GM23338 (cell line): ENCODE measurements at regions not wholly inside any gene's neighbourhood (a gene's known extent, or its start where the extent isn't known, plus 50 kb on each side); places are given as distances from the start of the nearest gene placed in this dataset.

Source experiments
- CREB1 ChIP-seq: fragments of 250-450 bp; sonication (Bioruptor Pico); IDR thresholded peaks from 2 replicates; pipeline ENCODE4 v1.5.0; 2020; ENCODE audit warnings: low read depth, mild to moderate bottlenecking, moderate library complexity
- EZH2 ChIP-seq: fragments of 200-600 bp; sonication (generic); IDR thresholded peaks from one replicate; pipeline ENCODE4 v1.8.0; 2017; ENCODE audit warnings: antibody characterized with exemption, mild to moderate bottlenecking, low read depth; ENCODE audit not compliant: unreplicated experiment
- POLR2AphosphoS5 ChIP-seq: IDR thresholded peaks from 2 replicates; pipeline ENCODE4 v1.6.1; 2016; ENCODE audit warnings: antibody characterized with exemption, low read depth
- TF ChIP-seq, protein P1 (sequence below), 2 experiments: fragments of 200-600 bp in 1 of 2; sonication (generic) in 1 of 2; conservative IDR thresholded peaks; 2 replicates each; pipeline versions ENCODE4 v1.5.1 to v1.6.1; 2016 to 2017; ENCODE audit warnings: antibody characterized with exemption in 2 of 2, low read depth in 2 of 2, mild to moderate bottlenecking in 2 of 2, moderate library complexity in 1 of 2

DNA sequence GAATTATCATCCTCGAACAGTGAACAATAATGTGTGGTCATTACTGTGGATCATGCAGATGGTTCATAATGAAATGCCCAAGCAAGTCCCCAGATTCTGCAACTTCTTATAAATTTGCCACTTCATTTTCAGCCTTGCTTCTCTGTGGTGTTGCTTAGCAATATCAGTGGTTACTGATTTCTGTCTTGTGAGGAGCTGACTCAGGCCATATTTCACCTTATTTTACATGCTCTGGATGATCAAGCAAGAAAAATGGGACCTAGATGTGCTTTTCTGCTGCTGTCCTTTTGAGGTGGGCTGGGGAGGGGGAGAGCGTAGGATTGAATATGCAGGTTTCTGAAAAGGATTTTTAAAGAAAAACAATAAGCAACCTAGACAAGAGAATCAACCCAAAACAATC lies 188.3 kb downstream of the SLC24A2 start:
- TF ChIP-seq CREB1 (no peak), EZH2 (no peak), POLR2AphosphoS5 (no peak)
- TF ChIP-seq, protein P1, sequence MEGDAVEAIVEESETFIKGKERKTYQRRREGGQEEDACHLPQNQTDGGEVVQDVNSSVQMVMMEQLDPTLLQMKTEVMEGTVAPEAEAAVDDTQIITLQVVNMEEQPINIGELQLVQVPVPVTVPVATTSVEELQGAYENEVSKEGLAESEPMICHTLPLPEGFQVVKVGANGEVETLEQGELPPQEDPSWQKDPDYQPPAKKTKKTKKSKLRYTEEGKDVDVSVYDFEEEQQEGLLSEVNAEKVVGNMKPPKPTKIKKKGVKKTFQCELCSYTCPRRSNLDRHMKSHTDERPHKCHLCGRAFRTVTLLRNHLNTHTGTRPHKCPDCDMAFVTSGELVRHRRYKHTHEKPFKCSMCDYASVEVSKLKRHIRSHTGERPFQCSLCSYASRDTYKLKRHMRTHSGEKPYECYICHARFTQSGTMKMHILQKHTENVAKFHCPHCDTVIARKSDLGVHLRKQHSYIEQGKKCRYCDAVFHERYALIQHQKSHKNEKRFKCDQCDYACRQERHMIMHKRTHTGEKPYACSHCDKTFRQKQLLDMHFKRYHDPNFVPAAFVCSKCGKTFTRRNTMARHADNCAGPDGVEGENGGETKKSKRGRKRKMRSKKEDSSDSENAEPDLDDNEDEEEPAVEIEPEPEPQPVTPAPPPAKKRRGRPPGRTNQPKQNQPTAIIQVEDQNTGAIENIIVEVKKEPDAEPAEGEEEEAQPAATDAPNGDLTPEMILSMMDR (conservative IDR thresholded peaks at IDR 0.05; ENCODE audit: low read depth in 2 of 2), result no peak
